HUES48 (cell line): ENCODE measurements at regions not wholly inside any gene's neighbourhood (a gene's known extent, or its start where the extent isn't known, plus 50 kb on each side); places are given as distances from the start of the nearest gene placed in this dataset.

Experiments
- H3K27ac ChIP-seq: one replicate; pipeline ENCODE4 v1.7.0; 2013; ENCODE audit warnings: low read depth, low read length, inconsistent platforms
- H3K27me3 ChIP-seq: 2 replicates; pipeline ENCODE4 v1.6.1; 2013; ENCODE audit warnings: mild to moderate bottlenecking, low read length; ENCODE audit not compliant: control insufficient read depth, insufficient read depth
- H3K36me3 ChIP-seq: 2 replicates; pipeline ENCODE4 v1.6.1; 2013; ENCODE audit warnings: low read length; ENCODE audit not compliant: control insufficient read depth, insufficient read depth
- H3K4me1 ChIP-seq: 2 replicates; pipeline ENCODE4 v1.6.1; 2013; ENCODE audit warnings: mild to moderate bottlenecking, low read length; ENCODE audit not compliant: control insufficient read depth, insufficient read depth
- H3K4me3 ChIP-seq: 2 replicates; pipeline ENCODE4 v1.5.1; 2013; ENCODE audit warnings: mild to moderate bottlenecking, low read depth, low read length
- H3K9ac ChIP-seq: 2 replicates; pipeline ENCODE4 v1.6.1; 2013; ENCODE audit warnings: mild to moderate bottlenecking, low read depth, low read length, moderate library complexity
- H3K9me3 ChIP-seq: 2 replicates; pipeline ENCODE4 v1.6.1; 2013; ENCODE audit warnings: low read length; ENCODE audit not compliant: control insufficient read depth, insufficient read depth

GRCh38 chr5:175388531-175388930 lies 55.5 kb downstream of the DRD1 start:
- H3K27me3 ChIP-seq, result no peaks in the 10 kb centered on the region
- H3K36me3 ChIP-seq, result no peaks in the 10 kb centered on the region
- peaks cover 8% of the 10 kb centered on the region for H3K4me1 ChIP-seq
- no peak overlapping the region for H3K27ac ChIP-seq
- no peaks in the 10 kb centered on the region for H3K9me3 ChIP-seq
- H3K4me3 ChIP-seq, result no peak overlapping the region
- no peak overlapping the region for H3K9ac ChIP-seq

GRCh38 chr5:175387144-175387543 lies 56.8 kb downstream of the DRD1 start:
- Histone ChIP-seq H3K4me3 (no peak overlapping the region), H3K4me1 (peaks cover 8% of the 10 kb centered on the region), H3K9ac (no peak overlapping the region), H3K27ac (no peak overlapping the region), H3K9me3 (no peaks in the 10 kb centered on the region), H3K27me3 (no peaks in the 10 kb centered on the region), H3K36me3 (no peaks in the 10 kb centered on the region)

GRCh38 chr5:175386526-175386925 lies 57.5 kb downstream of the DRD1 start:
- no peaks in the 10 kb centered on the region for H3K36me3 ChIP-seq
- H3K9me3 ChIP-seq, result no peaks in the 10 kb centered on the region
- peaks cover 8% of the 10 kb centered on the region for H3K4me1 ChIP-seq
- H3K27ac ChIP-seq, result no peak overlapping the region
- H3K9ac ChIP-seq, result no peak overlapping the region
- H3K27me3 ChIP-seq, result no peaks in the 10 kb centered on the region
- H3K4me3 ChIP-seq, result no peak overlapping the region

GRCh38 chr5:175385691-175386362 lies 58.2 kb downstream of the DRD1 start:
- Histone ChIP-seq H3K4me1 (peaks cover 8% of the 10 kb centered on the region), H3K36me3 (no peaks in the 10 kb centered on the region), H3K9me3 (no peaks in the 10 kb centered on the region), H3K27ac (no peak overlapping the region), H3K27me3 (no peaks in the 10 kb centered on the region), H3K9ac (no peak overlapping the region), H3K4me3 (no peak overlapping the region)

GRCh38 chr5:175384724-175385552 lies 59.0 kb downstream of the DRD1 start:
- no peak overlapping the region for H3K27ac ChIP-seq
- H3K9ac ChIP-seq, result no peak overlapping the region
- H3K4me3 ChIP-seq, result no peak overlapping the region
- H3K36me3 ChIP-seq, result no peaks in the 10 kb centered on the region
- H3K9me3 ChIP-seq, result no peaks in the 10 kb centered on the region
- peaks cover 8% of the 10 kb centered on the region for H3K4me1 ChIP-seq
- H3K27me3 ChIP-seq, result no peaks in the 10 kb centered on the region

GRCh38 chr5:175383350-175383749 lies 60.6 kb downstream of the DRD1 start:
- Histone ChIP-seq H3K27ac (no peak overlapping the region), H3K9me3 (no peaks in the 10 kb centered on the region), H3K27me3 (no peaks in the 10 kb centered on the region), H3K9ac (no peak overlapping the region), H3K4me3 (no peak overlapping the region), H3K36me3 (no peaks in the 10 kb centered on the region), H3K4me1 (peaks cover 8% of the 10 kb centered on the region)

- Histone ChIP-seq H3K36me3 (no peaks in the 10 kb centered on the region), H3K9me3 (no peaks in the 10 kb centered on the region), H3K4me3 (no peak overlapping the region), H3K27me3 (no peaks in the 10 kb centered on the region), H3K27ac (no peak overlapping the region), H3K4me1 (peaks cover 5% of the 10 kb centered on the region), H3K9ac (no peak overlapping the region)
Observed at GRCh38 chr5:175382171-175382570, 61.8 kb downstream of the DRD1 start.

- Histone ChIP-seq H3K27ac (no peak overlapping the region), H3K4me3 (no peak overlapping the region), H3K4me1 (no peaks in the 10 kb centered on the region; the same call in 1 of the 2 replicates), H3K27me3 (no peaks in the 10 kb centered on the region), H3K9me3 (no peaks in the 10 kb centered on the region), H3K36me3 (no peaks in the 10 kb centered on the region), H3K9ac (no peak overlapping the region)
Observed at GRCh38 chr5:175381130-175381529, 62.9 kb downstream of the DRD1 start.

- Histone ChIP-seq H3K9ac (no peak overlapping the region), H3K4me1 (no peaks in the 10 kb centered on the region; the same call in 1 of the 2 replicates), H3K4me3 (no peak overlapping the region), H3K9me3 (no peaks in the 10 kb centered on the region), H3K27me3 (no peaks in the 10 kb centered on the region), H3K27ac (no peak overlapping the region), H3K36me3 (no peaks in the 10 kb centered on the region)
Observed at GRCh38 chr5:175380701-175381100, 63.3 kb downstream of the DRD1 start.

GRCh38 chr5:175379867-175380266 lies 64.1 kb downstream of the DRD1 start:
- Histone ChIP-seq H3K4me1 (no peaks in the 10 kb centered on the region; the same call in 1 of the 2 replicates), H3K27ac (no peak overlapping the region), H3K9ac (no peak overlapping the region), H3K9me3 (no peaks in the 10 kb centered on the region), H3K4me3 (no peak overlapping the region), H3K36me3 (no peaks in the 10 kb centered on the region), H3K27me3 (no peaks in the 10 kb centered on the region)

- H3K36me3 ChIP-seq, result no peaks in the 10 kb centered on the region
- no peak overlapping the region for H3K9ac ChIP-seq
- no peaks in the 10 kb centered on the region; the same call in 1 of the 2 replicates for H3K4me1 ChIP-seq
- no peaks in the 10 kb centered on the region for H3K27me3 ChIP-seq
- H3K4me3 ChIP-seq, result no peak overlapping the region
- H3K27ac ChIP-seq, result no peak overlapping the region
- H3K9me3 ChIP-seq, result no peaks in the 10 kb centered on the region
Observed at GRCh38 chr5:175378444-175379028, 65.4 kb downstream of the DRD1 start.
